ENCODE measurements at regions not wholly inside any gene's neighbourhood (a gene's known extent, or its start where the extent isn't known, plus 50 kb on each side); places are given as distances from the start of the nearest gene placed in this dataset.

- Histone ChIP-seq H3K4me2 (no peak overlapping the region), H2AFZ (no peak overlapping the region), H3K79me2 (no peaks in the 10 kb centered on the region), H3K4me1 (ENCODE audit: insufficient read depth) (no peaks in the 10 kb centered on the region), H3K4me3 (no peak overlapping the region), H3K36me3 (replicated peaks; ENCODE audit: insufficient read depth, low read depth) (no peaks in the 10 kb centered on the region), H3K27me3 (no peaks in the 10 kb centered on the region), H3K9me3 (ENCODE audit: low read depth) (no peaks in the 10 kb centered on the region), H3K9me2 (replicated peaks; ENCODE audit: insufficient read depth) (no peaks in the 10 kb centered on the region), H4K20me1 (ENCODE audit: insufficient read depth, poor library complexity, severe bottlenecking) (no peaks in the 10 kb centered on the region), H3K27ac (no peak overlapping the region)
- no peak for TF ChIP-seq EZH2 (IDR thresholded peaks at IDR 0.05; ENCODE audit: borderline replicate concordance)
- no peak for TF ChIP-seq CTCF (IDR thresholded peaks at IDR 0.05; ENCODE audit: poor library complexity)
- TF ChIP-seq EZH2phosphoT487 (IDR thresholded peaks at IDR 0.05; ENCODE audit: low read depth, severe bottlenecking, unreplicated experiment), result no peak
- DNase-seq (ENCODE audit: low spot score), result no peak
These were observed 489.5 kb downstream of the REEP3 start for GRCh38 chr10:64010711-64011110.

GRCh38 chr10:64011912-64012714 lies 490.9 kb downstream of the REEP3 start:
- H4K20me1 ChIP-seq (ENCODE audit: insufficient read depth, poor library complexity, severe bottlenecking), result no peaks in the 10 kb centered on the region
- H3K79me2 ChIP-seq, result no peaks in the 10 kb centered on the region
- TF ChIP-seq EZH2 (IDR thresholded peaks at IDR 0.05; ENCODE audit: borderline replicate concordance) (no peak), CTCF (IDR thresholded peaks at IDR 0.05; ENCODE audit: poor library complexity) (no peak), EZH2phosphoT487 (IDR thresholded peaks at IDR 0.05; ENCODE audit: low read depth, severe bottlenecking, unreplicated experiment) (no peak)
- H3K9me3 ChIP-seq (ENCODE audit: low read depth), result no peaks in the 10 kb centered on the region
- no peak overlapping the region for H3K4me2 ChIP-seq
- H3K27me3 ChIP-seq, result no peaks in the 10 kb centered on the region
- H3K27ac ChIP-seq, result no peak overlapping the region
- no peak overlapping the region for H3K4me3 ChIP-seq
- H2AFZ ChIP-seq, result no peak overlapping the region
- no peak for DNase-seq (ENCODE audit: low spot score)
- no peaks in the 10 kb centered on the region for H3K9me2 ChIP-seq (replicated peaks; ENCODE audit: insufficient read depth)
- no peaks in the 10 kb centered on the region for H3K36me3 ChIP-seq (replicated peaks; ENCODE audit: insufficient read depth, low read depth)
- H3K4me1 ChIP-seq (ENCODE audit: insufficient read depth), result no peaks in the 10 kb centered on the region
- 64% methylated on average over 7 of the region's 7 CpGs for WGBS (ENCODE audit: low lambda C conversion rate, missing lambda C conversion rate)

- no peak overlapping the region for H2AFZ ChIP-seq
- no peaks in the 10 kb centered on the region for H3K27me3 ChIP-seq
- TF ChIP-seq EZH2 (IDR thresholded peaks at IDR 0.05; ENCODE audit: borderline replicate concordance) (no peak), CTCF (IDR thresholded peaks at IDR 0.05; ENCODE audit: poor library complexity) (no peak), EZH2phosphoT487 (IDR thresholded peaks at IDR 0.05; ENCODE audit: low read depth, severe bottlenecking, unreplicated experiment) (no peak)
- no peaks in the 10 kb centered on the region for H3K4me1 ChIP-seq (ENCODE audit: insufficient read depth)
- no peaks in the 10 kb centered on the region for H3K9me2 ChIP-seq (replicated peaks; ENCODE audit: insufficient read depth)
- H3K4me2 ChIP-seq, result no peak overlapping the region
- no peaks in the 10 kb centered on the region for H3K79me2 ChIP-seq
- 94% methylated on average over 1 of the region's 1 CpG for WGBS (ENCODE audit: low lambda C conversion rate, missing lambda C conversion rate)
- H3K36me3 ChIP-seq (replicated peaks; ENCODE audit: insufficient read depth, low read depth), result no peaks in the 10 kb centered on the region
- H3K4me3 ChIP-seq, result no peak overlapping the region
- no peak overlapping the region for H3K27ac ChIP-seq
- H4K20me1 ChIP-seq (ENCODE audit: insufficient read depth, poor library complexity, severe bottlenecking), result no peaks in the 10 kb centered on the region
- H3K9me3 ChIP-seq (ENCODE audit: low read depth), result no peaks in the 10 kb centered on the region
- DNase-seq (ENCODE audit: low spot score), result no peak
These were observed 493.1 kb downstream of the REEP3 start for GRCh38 chr10:64014281-64014680.

All from hepatocyte (in vitro differentiated cells).